Stomach (tissue), 4 donors: ENCODE measurements at regions not wholly inside any gene's neighbourhood (a gene's known extent, or its start where the extent isn't known, plus 50 kb on each side); places are given as distances from the start of the nearest gene placed in this dataset.

Experiments used
- CTCF ChIP-seq, 7 experiments: fragments of 450-650 bp in 4 of 7; fragments of 200-600 bp in 3 of 7; sonication (generic) in 3 of 7; IDR thresholded peaks; one replicate each; pipeline ENCODE4 v1.5.1; 2016 to 2019; ENCODE audit warnings: antibody characterized with exemption in 7 of 7, control low read depth in 2 of 7, mild to moderate bottlenecking in 1 of 7
- EP300 ChIP-seq: sonication (generic); formaldehyde crosslinking; IDR thresholded peaks from one replicate; pipeline ENCODE4 v1.6.1; 2017; ENCODE audit warnings: antibody characterized with exemption
- POLR2AphosphoS5 ChIP-seq, 3 donors: sonication (generic); formaldehyde crosslinking; IDR thresholded peaks; one replicate each; pipeline ENCODE4 v1.6.1; 2016; ENCODE audit warnings: antibody characterized with exemption in 3 of 3

- TF ChIP-seq CTCF (IDR thresholded peaks at IDR 0.05) (no peak), EP300 (no peak), POLR2AphosphoS5 (IDR thresholded peaks at IDR 0.05) (no peak)
Measured at GRCh38 chr4:38324861-38325628, 339.0 kb upstream of the KLF3 start.
